ENCODE measurements at regions not wholly inside any gene's neighbourhood (a gene's known extent, or its start where the extent isn't known, plus 50 kb on each side); places are given as distances from the start of the nearest gene placed in this dataset.

DNA sequence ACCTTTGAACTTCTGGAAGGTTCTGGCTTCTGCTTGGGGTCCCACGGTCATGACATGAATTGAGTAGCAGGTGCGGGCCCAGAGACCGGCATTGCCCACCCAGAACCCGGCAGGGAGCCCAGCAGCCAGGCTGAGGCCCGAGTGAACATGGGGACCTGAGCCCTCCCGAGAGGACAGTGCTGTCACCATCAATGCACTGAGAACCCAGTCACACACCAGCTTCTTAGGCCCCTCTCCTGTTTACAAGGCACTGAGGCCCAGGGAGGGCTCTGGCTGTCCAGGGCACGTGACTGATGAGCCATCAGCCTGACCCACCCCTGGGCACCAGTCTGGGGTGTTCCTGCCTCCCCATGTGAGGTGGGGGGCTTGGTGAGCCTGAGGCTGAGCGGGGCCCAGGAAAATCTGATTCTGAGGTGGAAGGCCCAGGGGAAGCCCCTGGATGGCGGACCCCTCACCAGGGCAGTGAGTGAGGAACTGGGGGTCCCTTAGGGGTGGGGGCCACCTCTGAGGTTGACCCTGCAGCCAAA is 60.3 kb upstream of the RNU6ATAC start:
- Histone ChIP-seq H3K36me3 (no peaks in the 10 kb centered on the region), H3K4me1 (peaks cover 31 to 48% of the 10 kb centered on the region in 2 donors), H3K27ac (no peak overlapping the region), H3K9me3 (no peaks in the 10 kb centered on the region), H3K27me3 (no peaks in the 10 kb centered on the region), H3K4me3 (replicated peaks in 1 of 3) (no peak overlapping the region)
- intact Hi-C loops (cut with DNase I) = no loop called here
- no peak for DNase-seq
- WGBS, 2 donors = 94 to 98% methylated on average over 3 to 6 of the region's 9 CpGs
- no peak for TF ChIP-seq POLR2A (IDR thresholded peaks at IDR 0.05)
- TF ChIP-seq, protein P1, sequence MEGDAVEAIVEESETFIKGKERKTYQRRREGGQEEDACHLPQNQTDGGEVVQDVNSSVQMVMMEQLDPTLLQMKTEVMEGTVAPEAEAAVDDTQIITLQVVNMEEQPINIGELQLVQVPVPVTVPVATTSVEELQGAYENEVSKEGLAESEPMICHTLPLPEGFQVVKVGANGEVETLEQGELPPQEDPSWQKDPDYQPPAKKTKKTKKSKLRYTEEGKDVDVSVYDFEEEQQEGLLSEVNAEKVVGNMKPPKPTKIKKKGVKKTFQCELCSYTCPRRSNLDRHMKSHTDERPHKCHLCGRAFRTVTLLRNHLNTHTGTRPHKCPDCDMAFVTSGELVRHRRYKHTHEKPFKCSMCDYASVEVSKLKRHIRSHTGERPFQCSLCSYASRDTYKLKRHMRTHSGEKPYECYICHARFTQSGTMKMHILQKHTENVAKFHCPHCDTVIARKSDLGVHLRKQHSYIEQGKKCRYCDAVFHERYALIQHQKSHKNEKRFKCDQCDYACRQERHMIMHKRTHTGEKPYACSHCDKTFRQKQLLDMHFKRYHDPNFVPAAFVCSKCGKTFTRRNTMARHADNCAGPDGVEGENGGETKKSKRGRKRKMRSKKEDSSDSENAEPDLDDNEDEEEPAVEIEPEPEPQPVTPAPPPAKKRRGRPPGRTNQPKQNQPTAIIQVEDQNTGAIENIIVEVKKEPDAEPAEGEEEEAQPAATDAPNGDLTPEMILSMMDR (IDR thresholded peaks at IDR 0.05) = no peak

DNA sequence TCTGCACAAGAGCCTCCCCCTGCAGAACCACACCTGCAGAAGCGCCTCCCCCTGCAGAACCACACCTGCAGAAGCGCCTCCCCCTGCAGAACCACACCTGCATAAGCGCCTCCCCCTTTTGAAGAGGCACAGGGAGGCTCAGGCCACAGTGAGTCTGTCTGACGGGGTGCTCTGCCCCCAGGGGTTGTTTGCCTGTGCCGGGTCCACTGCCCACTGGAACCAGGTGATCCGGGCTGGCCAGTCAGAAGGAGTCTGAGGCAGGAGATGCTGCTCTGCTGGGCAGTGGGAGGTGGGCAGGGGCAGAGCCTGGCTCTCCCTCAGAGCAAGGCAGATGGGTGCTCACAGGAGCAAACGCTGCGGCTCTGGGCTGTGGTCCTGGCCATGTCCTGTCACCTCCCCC is 60.8 kb upstream of the RNU6ATAC start:
- H3K9me3 ChIP-seq = no peaks in the 10 kb centered on the region
- TF ChIP-seq, protein P1 (IDR thresholded peaks at IDR 0.05) = no peak
- TF ChIP-seq POLR2A (IDR thresholded peaks at IDR 0.05) = no peak
- peaks cover 36 to 54% of the 10 kb centered on the region in 2 donors for H3K4me1 ChIP-seq
- WGBS, 2 donors = 77 to 90% methylated on average over 2 to 5 of the region's 8 CpGs
- intact Hi-C loops (cut with DNase I) = no loop called here
- H3K36me3 ChIP-seq = no peaks in the 10 kb centered on the region
- DNase-seq = no peak
- H3K27me3 ChIP-seq = no peaks in the 10 kb centered on the region
- no peak overlapping the region for H3K27ac ChIP-seq
- H3K4me3 ChIP-seq (replicated peaks in 1 of 3) = no peak overlapping the region

DNA sequence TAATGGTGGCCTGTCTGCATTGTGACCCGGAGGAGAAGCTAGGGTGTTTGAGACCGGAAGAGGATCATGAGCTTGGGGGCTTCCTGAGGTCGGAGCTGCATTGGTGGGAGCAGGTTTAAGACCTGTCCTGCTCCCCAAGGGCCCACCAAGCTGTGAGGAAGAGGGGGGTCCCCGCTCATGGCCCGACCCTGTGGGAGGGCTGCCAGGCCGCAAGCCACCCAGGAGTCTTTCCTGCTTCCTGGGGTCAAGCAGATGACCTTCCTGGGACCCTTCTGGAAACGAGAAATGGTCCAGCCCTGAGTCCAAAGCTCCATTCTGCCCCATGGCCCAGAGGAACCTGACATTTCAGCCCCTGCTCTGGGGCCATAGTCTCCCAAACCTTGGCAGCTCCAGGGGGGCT is 61.5 kb upstream of the RNU6ATAC start:
- peak overlapping the region in 2 of 3 donors; percentile 36 to 38 for H3K27ac ChIP-seq
- intact Hi-C loops (cut with DNase I) = no loop called here
- TF ChIP-seq, protein P1 (IDR thresholded peaks at IDR 0.05) = no peak
- TF ChIP-seq POLR2A (IDR thresholded peaks at IDR 0.05) = no peak

DNA sequence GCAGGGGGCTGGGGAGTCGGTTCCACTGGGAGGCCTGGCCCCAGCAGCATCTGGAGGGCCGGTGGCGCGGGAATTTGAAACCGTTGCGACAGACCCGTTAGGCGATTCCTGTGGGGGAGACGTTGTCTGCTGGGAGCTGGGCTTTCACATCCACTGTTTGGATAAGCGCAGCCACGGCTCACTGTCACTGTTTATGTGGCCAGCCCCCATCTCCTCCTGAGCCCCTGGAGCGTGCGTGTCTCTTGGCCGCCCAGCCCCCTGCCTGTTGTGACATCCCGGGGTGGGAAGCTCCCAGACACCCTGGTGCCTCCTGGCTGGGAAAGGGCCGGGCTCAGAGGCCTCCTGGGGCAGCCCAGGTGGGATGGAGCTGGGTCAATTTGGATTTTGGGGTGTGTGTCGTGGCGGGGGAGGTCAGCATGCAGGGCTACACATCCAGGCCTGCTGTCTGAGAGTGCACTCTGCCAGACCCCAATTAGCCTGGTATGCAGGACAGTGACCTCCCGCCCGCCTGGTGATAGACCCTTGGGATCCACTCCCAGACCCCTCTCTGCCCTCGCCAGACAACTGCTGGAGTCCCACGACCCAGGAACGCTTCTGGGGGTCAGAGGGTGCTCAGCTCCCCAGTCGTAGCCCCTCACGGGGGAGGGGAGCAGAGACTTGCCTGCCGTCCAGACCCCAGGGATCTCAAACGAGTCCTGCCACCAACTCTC is 62.0 kb upstream of the RNU6ATAC start:
- intact Hi-C loops (cut with DNase I) = no loop called here
- TF ChIP-seq, protein P1 (IDR thresholded peaks at IDR 0.05) = no peak
- no peak for TF ChIP-seq POLR2A (IDR thresholded peaks at IDR 0.05)
- Histone ChIP-seq H3K4me3 (replicated peaks in 1 of 3) (no peak overlapping the region), H3K36me3 (no peaks in the 10 kb centered on the region), H3K4me1 (peaks cover 44 to 60% of the 10 kb centered on the region in 2 donors), H3K27ac (peak overlapping the region in 2 of 3 donors; percentile 38 to 59), H3K27me3 (no peaks in the 10 kb centered on the region), H3K9me3 (no peaks in the 10 kb centered on the region)
- WGBS, 2 donors = 17 to 80% methylated on average over 1 to 6 of the region's 27 CpGs
- peak; percentile 84 to 87 for DNase-seq

More for the DNA sequence above, 61.5 kb upstream of the RNU6ATAC start:
- Histone ChIP-seq H3K4me3 (replicated peaks in 1 of 3) (no peak overlapping the region), H3K27me3 (no peaks in the 10 kb centered on the region), H3K36me3 (no peaks in the 10 kb centered on the region), H3K9me3 (no peaks in the 10 kb centered on the region), H3K4me1 (peaks cover 43 to 59% of the 10 kb centered on the region in 2 donors)
- WGBS, 2 donors = 71 to 79% methylated on average over 5 to 7 of the region's 7 CpGs
- no peak for DNase-seq

Measured in thyroid gland (tissue), 4 donors.